ENCODE measurements at regions not wholly inside any gene's neighbourhood (a gene's known extent, or its start where the extent isn't known, plus 50 kb on each side); places are given as distances from the start of the nearest gene placed in this dataset.

DNA sequence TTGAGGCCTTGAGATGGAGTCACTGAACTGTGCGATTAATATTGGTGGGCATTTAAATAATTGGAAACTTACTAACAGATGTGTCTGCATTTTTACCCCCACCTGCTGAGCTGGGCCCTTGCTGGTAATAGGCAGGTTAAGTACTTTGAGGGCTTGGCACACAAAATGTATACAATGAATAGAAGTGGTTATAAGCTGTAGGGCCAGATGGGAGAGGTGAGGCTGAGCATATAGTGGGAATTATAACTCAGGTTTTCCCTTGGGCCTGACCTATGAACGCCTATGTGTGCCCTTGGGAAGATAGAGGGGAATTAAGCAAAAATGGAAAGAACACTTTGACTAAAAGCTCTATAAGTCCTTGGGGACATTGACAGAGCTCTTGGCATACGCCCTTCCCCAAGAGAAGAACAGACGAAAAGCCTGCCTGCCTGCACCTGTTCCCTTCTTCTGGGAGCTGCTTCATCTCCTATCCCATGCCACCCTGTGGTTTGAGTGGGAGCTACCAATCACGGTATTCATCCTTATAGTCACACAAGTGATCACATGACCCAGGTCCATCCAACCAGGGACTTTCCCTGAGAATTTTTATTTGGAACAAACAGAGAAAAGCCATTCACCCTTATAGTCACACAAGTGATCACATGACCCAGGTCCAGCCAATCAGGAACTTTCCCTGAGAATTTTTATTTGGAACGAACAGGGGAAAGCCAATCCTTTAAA is 260.7 kb upstream of the CSF3R start:
- Histone ChIP-seq H3K4me1 (replicated peaks) (no peaks in the 10 kb centered on the region), H3K27me3 (replicated peaks) (no peaks in the 10 kb centered on the region; the same call in none of the 2 replicates), H3K9me3 (replicated peaks) (no peaks in the 10 kb centered on the region), H3K4me3 (no peak overlapping the region), H3K36me3 (no peaks in the 10 kb centered on the region), H3K27ac (no peak overlapping the region)
- no peak for DNase-seq (ENCODE audit: low read depth in 1 of 2, low spot score in 2 of 2)

DNA sequence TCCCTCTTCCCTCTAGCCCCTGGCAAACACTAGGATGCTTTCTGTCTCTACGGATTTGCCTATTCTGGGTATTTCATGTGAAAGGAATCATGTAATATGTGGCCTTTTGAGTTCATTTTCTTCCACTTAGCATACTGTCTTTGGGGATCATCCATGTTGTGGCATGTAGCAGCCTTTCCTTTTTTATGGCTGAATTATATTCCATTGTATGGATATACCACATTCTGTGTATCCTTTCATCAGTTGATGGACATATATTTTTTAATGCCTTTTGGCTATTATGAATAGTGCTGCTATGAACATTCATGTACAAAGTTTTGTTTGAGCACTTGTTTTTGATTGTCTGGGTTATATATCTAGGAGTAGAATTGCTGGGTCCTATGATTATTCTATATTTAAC is 258.4 kb upstream of the CSF3R start:
- peaks cover 6% of the 10 kb centered on the region for H3K27me3 ChIP-seq (replicated peaks)
- no peaks in the 10 kb centered on the region for H3K36me3 ChIP-seq
- no peak for DNase-seq (ENCODE audit: low read depth in 1 of 2, low spot score in 2 of 2)
- no peaks in the 10 kb centered on the region for H3K9me3 ChIP-seq (replicated peaks)
- no peak overlapping the region for H3K27ac ChIP-seq
- H3K4me1 ChIP-seq (replicated peaks): no peaks in the 10 kb centered on the region
- H3K4me3 ChIP-seq: no peak overlapping the region

DNA sequence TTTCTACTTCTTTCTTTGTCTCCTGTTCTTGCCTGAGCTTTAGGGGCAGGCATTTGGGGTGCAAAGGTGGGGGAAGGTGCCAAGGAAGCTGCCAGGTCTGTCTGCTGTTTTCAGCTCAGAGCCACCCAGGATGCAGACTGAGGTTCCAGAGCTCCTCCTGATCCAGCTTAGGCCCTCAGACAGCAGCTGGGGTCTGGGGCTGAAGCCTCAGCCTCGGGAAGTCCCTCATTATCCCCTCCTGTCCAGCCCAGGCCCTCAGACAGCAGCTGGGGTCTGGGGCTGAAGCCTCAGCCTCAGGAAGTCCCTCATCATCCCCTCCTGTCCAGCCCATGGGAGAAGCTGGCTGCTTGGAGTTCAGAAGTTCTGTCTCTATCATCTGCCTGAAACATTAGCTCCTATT is 257.7 kb upstream of the CSF3R start:
- H3K27me3 ChIP-seq (replicated peaks): peaks cover 6% of the 10 kb centered on the region
- DNase-seq (ENCODE audit: low read depth in 1 of 2, low spot score in 2 of 2): no peak
- H3K9me3 ChIP-seq (replicated peaks): no peaks in the 10 kb centered on the region

DNA sequence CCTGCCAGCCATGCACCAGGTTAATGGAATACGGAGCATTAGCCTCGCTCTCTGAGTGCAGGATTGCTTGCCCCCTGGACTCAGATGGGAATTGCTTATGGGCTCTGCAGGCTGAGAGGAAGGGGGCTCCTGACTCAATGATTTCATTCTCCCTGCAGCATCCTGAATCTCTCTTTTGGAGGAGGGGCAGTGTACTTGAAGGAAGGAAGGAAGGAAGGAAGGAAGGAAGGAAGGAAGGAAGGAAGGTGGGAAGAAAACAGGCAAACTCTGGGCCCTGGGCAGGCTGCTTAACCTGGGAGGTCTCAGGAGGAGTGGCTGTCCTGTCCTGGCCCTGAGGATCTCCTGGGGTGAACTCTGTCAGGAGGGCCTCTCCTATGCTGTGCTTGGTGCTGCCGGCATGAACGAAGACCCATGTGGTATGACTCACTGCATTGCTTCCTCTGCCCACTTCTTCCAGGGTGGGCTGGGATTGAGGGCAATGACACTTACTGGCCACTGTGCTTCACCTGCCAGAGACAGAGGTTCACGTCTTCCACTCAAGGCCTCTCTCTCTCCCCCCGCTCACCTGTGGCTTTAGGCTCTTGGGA is 257.1 kb upstream of the CSF3R start:
- DNase-seq (ENCODE audit: low read depth in 1 of 2, low spot score in 2 of 2): no peak
- Histone ChIP-seq H3K27ac (no peak overlapping the region), H3K9me3 (replicated peaks) (no peaks in the 10 kb centered on the region), H3K4me1 (replicated peaks) (no peaks in the 10 kb centered on the region), H3K4me3 (no peak overlapping the region), H3K27me3 (replicated peaks) (peaks cover 6% of the 10 kb centered on the region), H3K36me3 (no peaks in the 10 kb centered on the region)

More for the DNA sequence above, 257.7 kb upstream of the CSF3R start:
- no peak overlapping the region for H3K27ac ChIP-seq
- H3K36me3 ChIP-seq: no peaks in the 10 kb centered on the region
- no peaks in the 10 kb centered on the region for H3K4me1 ChIP-seq (replicated peaks)
- no peak overlapping the region for H3K4me3 ChIP-seq

DNA sequence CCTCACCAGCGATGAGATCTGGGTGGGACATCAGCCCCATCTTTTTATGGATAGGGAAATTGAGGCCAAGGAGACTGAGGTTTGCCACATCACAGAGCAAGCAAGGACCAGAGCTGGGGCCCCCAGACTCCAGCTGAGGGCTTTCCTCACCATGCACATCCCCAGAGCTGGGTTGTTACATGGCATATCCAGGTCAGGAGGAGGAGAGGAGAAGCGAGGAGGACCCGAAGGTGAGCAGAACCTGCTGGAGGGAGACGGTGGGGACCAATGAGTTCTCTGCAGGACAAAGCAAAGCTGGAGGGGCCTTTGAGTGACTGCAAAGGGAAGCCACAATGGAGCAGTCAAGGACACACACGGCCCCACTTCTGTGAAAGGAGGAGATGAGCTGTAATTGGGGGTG is 255.5 kb upstream of the CSF3R start:
- Histone ChIP-seq H3K9me3 (replicated peaks) (no peaks in the 10 kb centered on the region), H3K4me3 (no peak overlapping the region), H3K36me3 (no peaks in the 10 kb centered on the region), H3K27ac (no peak overlapping the region), H3K4me1 (replicated peaks) (no peaks in the 10 kb centered on the region), H3K27me3 (replicated peaks) (peaks cover 6% of the 10 kb centered on the region)
- no peak for DNase-seq (ENCODE audit: low read depth in 1 of 2, low spot score in 2 of 2)

DNA sequence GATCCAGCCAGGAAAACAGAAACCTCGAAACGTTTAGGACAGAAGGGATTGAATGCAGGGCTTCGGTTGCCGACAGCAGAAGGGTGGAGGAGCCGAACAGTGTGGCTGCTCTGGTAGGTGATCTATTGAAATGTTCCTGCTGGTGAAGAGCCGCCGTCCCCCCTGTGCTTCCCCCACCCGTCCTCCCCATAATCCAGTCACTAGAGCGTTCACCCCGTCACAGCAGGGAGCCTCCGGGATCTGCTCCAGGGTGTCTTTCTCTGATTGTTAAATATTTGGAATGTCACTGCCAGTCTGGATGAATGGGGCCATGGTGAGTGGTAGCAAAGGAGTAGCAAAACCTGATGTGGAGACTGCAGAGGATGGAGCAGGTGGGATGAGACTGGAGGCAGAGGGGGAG is 255.1 kb upstream of the CSF3R start:
- Histone ChIP-seq H3K36me3 (no peaks in the 10 kb centered on the region), H3K4me1 (replicated peaks) (no peaks in the 10 kb centered on the region), H3K9me3 (replicated peaks) (no peaks in the 10 kb centered on the region), H3K27ac (no peak overlapping the region), H3K27me3 (replicated peaks) (peaks cover 6% of the 10 kb centered on the region), H3K4me3 (no peak overlapping the region)
- no peak for DNase-seq (ENCODE audit: low read depth in 1 of 2, low spot score in 2 of 2)

DNA sequence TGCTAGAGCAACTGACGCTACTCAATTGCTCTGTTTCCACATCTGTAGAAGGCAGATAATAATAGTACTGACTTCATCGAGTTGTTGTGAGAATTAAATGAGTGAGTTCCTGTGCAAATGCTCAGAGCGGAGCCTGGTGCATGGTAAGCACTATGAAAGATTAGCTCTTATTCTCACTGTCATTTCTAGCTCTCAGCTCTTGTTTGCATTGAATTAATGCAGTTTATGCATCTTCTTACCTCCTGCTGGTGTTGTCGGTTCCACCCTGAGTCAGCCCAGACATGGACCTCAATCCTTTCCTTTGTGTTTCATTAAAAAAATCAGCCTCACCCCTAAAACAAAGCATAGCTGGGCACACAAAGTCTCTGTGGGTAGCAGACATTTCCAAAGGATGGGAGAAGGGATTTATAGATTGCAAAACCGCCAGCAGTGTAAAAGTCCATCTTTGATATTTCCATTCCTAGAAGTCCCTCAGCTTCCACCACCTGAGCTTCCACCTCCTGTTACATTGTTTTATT is 254.4 kb upstream of the CSF3R start:
- Histone ChIP-seq H3K4me3 (no peak overlapping the region), H3K4me1 (replicated peaks) (no peaks in the 10 kb centered on the region), H3K27ac (no peak overlapping the region), H3K27me3 (replicated peaks) (peaks cover 6% of the 10 kb centered on the region), H3K36me3 (no peaks in the 10 kb centered on the region), H3K9me3 (replicated peaks) (no peaks in the 10 kb centered on the region)
- no peak for DNase-seq (ENCODE audit: low read depth in 1 of 2, low spot score in 2 of 2)

DNA sequence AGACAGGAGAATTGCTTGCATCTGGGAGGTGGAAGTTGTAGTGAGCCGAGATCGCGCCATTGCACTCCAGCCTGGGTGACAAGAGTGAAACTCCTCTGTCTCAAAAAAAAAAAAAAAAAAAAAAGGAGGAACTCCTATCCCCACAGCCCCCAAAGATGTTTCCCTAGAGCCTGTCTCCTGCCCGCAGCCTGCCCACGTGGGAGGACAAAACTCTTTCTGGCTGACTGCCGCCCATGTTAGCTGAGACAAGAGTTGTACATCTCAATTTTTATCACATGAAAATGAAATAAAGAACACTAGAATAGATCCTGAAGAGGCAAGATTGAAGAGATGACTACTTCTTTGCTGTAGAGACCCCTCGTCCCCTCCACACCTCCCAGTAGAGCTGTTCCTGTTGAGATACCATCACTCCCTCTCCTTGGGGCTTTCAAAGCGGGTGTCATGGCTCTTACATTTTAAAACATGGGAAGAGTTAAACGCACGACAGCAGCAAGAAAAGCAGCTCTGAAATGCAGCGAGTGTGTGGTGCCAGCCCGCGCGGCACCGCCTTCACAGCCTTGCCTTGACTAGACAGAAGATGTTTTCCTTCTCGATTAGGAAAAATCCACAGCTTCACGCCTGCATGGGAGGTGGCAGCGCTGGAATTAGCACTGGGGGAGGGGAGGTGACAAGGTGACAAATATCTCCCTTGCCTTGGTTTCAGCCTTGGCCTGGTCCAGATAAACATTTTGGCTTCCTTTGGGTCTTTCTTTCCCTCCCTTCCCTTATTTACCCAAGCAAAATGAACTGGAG is 253.4 kb upstream of the CSF3R start:
- DNase-seq (ENCODE audit: low read depth in 1 of 2, low spot score in 2 of 2): no peak
- H3K4me1 ChIP-seq (replicated peaks): no peaks in the 10 kb centered on the region
- H3K27me3 ChIP-seq (replicated peaks): peaks cover 6% of the 10 kb centered on the region
- no peaks in the 10 kb centered on the region for H3K9me3 ChIP-seq (replicated peaks)
- H3K4me3 ChIP-seq: no peak overlapping the region
- no peak overlapping the region for H3K27ac ChIP-seq
- H3K36me3 ChIP-seq: no peaks in the 10 kb centered on the region

DNA sequence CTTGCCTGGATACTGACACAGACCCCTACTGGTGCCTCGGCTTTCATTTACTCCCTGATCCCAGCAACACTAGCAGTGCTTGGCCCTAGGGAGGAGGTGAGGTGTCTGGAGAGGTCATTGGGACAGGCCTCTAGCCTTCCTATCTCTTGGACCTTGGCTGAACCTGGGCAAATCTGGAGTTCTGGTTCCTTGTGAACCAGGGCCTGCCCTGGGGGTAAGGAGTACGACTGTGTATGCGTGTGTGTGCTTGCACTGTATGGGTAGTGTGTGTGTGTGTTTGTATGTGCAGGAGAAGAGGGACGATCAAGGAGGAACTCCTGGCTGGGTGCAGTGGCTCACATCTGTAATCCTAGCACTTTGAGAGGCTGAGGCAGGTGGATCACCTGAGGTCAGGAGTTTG is 252.7 kb upstream of the CSF3R start:
- H3K9me3 ChIP-seq (replicated peaks): no peaks in the 10 kb centered on the region
- no peak for DNase-seq (ENCODE audit: low read depth in 1 of 2, low spot score in 2 of 2)
- H3K27me3 ChIP-seq (replicated peaks): peaks cover 6% of the 10 kb centered on the region
- H3K36me3 ChIP-seq: no peaks in the 10 kb centered on the region
- no peak overlapping the region for H3K4me3 ChIP-seq
- no peaks in the 10 kb centered on the region for H3K4me1 ChIP-seq (replicated peaks)
- H3K27ac ChIP-seq: no peak overlapping the region

DNA sequence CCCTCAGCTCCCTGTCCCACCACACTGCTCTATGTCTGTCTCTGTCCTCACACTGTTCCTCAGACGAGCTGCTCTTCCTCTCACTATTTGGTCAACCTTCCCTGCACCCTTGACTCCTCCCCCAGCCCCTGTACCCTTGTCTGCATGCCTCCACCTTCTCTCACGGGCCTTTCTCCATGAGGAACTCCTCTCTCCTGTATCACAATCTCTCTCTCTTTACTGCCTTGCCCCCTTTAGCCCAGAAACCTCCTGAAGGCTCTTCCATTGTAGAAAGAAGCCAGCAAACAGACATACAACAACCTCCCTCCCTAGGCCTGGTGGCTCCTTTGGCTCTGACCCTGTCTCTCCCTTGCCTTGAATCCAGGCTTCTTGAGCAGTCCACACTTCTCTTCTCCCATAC is 251.6 kb upstream of the CSF3R start:
- Histone ChIP-seq H3K9me3 (replicated peaks) (no peaks in the 10 kb centered on the region), H3K27ac (no peak overlapping the region), H3K4me1 (replicated peaks) (no peaks in the 10 kb centered on the region), H3K4me3 (no peak overlapping the region), H3K36me3 (no peaks in the 10 kb centered on the region), H3K27me3 (replicated peaks) (peaks cover 6% of the 10 kb centered on the region)
- DNase-seq (ENCODE audit: low read depth in 1 of 2, low spot score in 2 of 2): no peak

DNA sequence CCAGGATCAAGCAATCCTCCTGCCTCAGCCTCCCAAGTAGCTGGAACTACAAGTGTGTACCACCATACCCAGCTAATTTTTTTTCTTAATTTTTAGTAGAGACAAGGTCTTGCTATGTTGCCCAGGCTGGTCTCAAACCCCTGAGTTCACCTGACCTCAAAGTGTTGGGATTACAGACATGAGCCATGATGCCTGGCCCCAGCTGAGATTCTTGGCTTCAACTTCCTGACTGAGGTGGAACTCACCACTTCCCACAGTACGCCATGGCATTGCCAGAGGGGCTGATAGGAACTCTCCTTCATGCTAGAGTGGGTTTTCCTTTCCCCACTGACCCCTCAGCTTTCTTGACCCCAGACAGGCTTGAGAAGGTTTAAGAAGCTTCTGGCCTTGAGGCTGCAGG is 251.0 kb upstream of the CSF3R start:
- Histone ChIP-seq H3K27ac (no peak overlapping the region), H3K4me3 (no peak overlapping the region), H3K27me3 (replicated peaks) (peaks cover 8% of the 10 kb centered on the region), H3K36me3 (no peaks in the 10 kb centered on the region), H3K4me1 (replicated peaks) (no peaks in the 10 kb centered on the region), H3K9me3 (replicated peaks) (no peaks in the 10 kb centered on the region)
- DNase-seq (ENCODE audit: low read depth in 1 of 2, low spot score in 2 of 2): no peak

DNA sequence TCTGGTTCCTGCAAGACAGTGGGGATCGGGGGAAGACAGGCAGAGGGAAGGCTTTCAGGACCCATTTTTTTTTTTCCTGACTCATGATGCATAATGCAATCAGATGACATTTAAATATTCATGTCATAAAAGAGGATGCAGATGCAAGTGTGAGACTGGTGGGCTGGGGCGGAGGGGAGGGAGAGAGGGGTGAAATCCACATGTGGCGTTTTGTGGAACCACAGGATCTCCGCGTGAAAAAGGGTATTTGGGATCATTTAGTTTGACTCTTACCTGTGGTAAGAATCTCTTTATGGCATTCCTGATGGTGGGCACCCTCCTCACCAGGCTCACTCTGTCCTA is 249.3 kb upstream of the CSF3R start:
- no peak for DNase-seq (ENCODE audit: low read depth in 1 of 2, low spot score in 2 of 2)
- H3K4me3 ChIP-seq: no peak overlapping the region
- no peaks in the 10 kb centered on the region for H3K4me1 ChIP-seq (replicated peaks)
- H3K27ac ChIP-seq: no peak overlapping the region
- H3K27me3 ChIP-seq (replicated peaks): peaks cover 3% of the 10 kb centered on the region; the same call in 1 of the 2 replicates
- H3K9me3 ChIP-seq (replicated peaks): no peaks in the 10 kb centered on the region
- no peaks in the 10 kb centered on the region for H3K36me3 ChIP-seq

DNA sequence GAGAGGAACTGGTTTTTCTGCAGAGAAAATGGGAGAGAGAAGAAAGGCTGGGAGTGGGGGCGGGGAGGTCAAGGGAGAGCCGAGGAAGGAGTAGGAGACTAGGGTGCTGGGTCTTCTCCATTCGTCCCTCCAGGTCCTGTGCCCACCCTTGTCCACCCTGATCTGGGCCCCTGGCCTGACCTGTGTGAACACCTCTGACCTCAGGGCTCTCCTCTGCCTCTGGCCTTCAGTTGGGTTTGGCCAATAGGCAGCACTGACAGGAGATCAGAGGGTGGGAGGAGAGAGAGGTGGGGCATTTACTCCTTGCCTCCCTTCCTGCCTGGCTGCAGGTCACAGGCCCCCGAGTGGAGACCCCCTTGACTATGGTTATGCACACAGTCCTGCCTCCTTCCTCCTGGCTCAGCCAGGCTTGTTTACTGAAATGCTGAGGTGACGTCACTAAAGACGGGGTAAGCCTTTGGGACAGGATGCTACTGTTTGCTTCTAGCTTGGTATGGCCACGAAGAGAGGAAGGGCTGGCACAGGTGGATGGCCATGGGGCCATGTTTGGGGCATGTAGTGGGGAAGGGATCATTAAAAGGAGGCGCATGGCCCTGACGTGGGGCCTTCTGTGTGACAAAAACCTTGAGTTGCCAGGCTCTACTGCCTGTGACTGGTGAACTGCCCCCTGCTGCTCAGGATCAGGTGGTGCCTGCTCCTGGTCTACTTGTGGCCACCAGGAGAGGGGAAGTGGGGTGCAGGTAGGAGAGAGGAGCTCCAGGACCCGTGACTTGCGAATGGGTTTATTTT is 248.7 kb upstream of the CSF3R start:
- no peak overlapping the region for H3K4me3 ChIP-seq
- H3K27ac ChIP-seq: no peak overlapping the region
- no peak for DNase-seq (ENCODE audit: low read depth in 1 of 2, low spot score in 2 of 2)
- no peaks in the 10 kb centered on the region for H3K4me1 ChIP-seq (replicated peaks)
- H3K9me3 ChIP-seq (replicated peaks): no peaks in the 10 kb centered on the region
- H3K27me3 ChIP-seq (replicated peaks): peaks cover 3% of the 10 kb centered on the region; the same call in 1 of the 2 replicates
- H3K36me3 ChIP-seq: no peaks in the 10 kb centered on the region
